IMR-90 (cell line): ENCODE measurements at regions not wholly inside any gene's neighbourhood (a gene's known extent, or its start where the extent isn't known, plus 50 kb on each side); places are given as distances from the start of the nearest gene placed in this dataset.

Experiments
- ATAC-seq: fragments of 200-7000 bp; cut with Tn5 transposase; 2 replicates; pipeline ENCODE4 v1.9.1; 2020; ENCODE audit warnings: low read depth, mild to moderate bottlenecking, moderate library complexity
- BruUV-seq: library from RNA; stranded (reverse); fragments of 400-500 nt; replicated peaks from 2 replicates; lab custom pipeline; 2021; lab: Mats Ljungman, UMichigan
- CTCF ChIA-PET: fragments of 300-600 bp; formaldehyde crosslinking; extraction: SDS; loops from one replicate; lab custom pipeline; 2021; ENCODE audit warnings: antibody characterized with exemption; lab: Yijun Ruan, JAX
- POLR2A ChIA-PET: fragments of 300-600 bp; sonication (Branson Sonifier 250); formaldehyde crosslinking; loops from one replicate; lab custom pipeline; 2022; ENCODE audit warnings: antibody characterized with exemption; ENCODE audit not compliant: unreplicated experiment; lab: Charles Lee
- DNase-seq: peaks from one replicate; pipeline ENCODE4 v3.0.0; 2013
- H2AFZ ChIP-seq: replicated peaks from 2 replicates; pipeline ENCODE3; 2013; ENCODE audit warnings: low read length, mild to moderate bottlenecking; ENCODE audit not compliant: poor library complexity
- H2AK5ac ChIP-seq: 2 replicates; pipeline ENCODE4 v1.6.1; 2013; ENCODE audit warnings: low read depth, low read length, inconsistent platforms
- H2AK9ac ChIP-seq: replicated peaks from 2 replicates; pipeline ENCODE3; 2013; ENCODE audit warnings: mild to moderate bottlenecking, low read depth, low read length, moderate library complexity; ENCODE audit not compliant: poor library complexity
- H2BK120ac ChIP-seq: 2 replicates; pipeline ENCODE4 v1.6.1; 2013; ENCODE audit warnings: low read depth, low read length, inconsistent platforms
- H2BK15ac ChIP-seq: 3 replicates; pipeline ENCODE4 v1.6.1; 2013; ENCODE audit warnings: low read depth, low read length, inconsistent platforms
- H2BK20ac ChIP-seq: 2 replicates; pipeline ENCODE4 v1.6.1; 2013; ENCODE audit warnings: low read depth, mild to moderate bottlenecking, inconsistent platforms, low read length, moderate library complexity
- H2BK5ac ChIP-seq: 2 replicates; pipeline ENCODE4 v1.6.1; 2013; ENCODE audit warnings: mild to moderate bottlenecking, low read depth, low read length, inconsistent platforms; ENCODE audit not compliant: poor library complexity, severe bottlenecking
- H3K14ac ChIP-seq: replicated peaks from 2 replicates; pipeline ENCODE4 v1.6.1; 2013; ENCODE audit warnings: low read depth, low read length, inconsistent platforms
- H3K18ac ChIP-seq: 2 replicates; pipeline ENCODE4 v1.6.1; 2013; ENCODE audit warnings: low read depth, low read length, control low read depth
- H3K23ac ChIP-seq: 2 replicates; pipeline ENCODE4 v1.6.1; 2013; ENCODE audit warnings: low read depth, low read length, inconsistent platforms
- H3K27ac ChIP-seq: 2 replicates; pipeline ENCODE4 v1.5.1; 2013; ENCODE audit warnings: mild to moderate bottlenecking, control low read depth, low read length; ENCODE audit not compliant: insufficient read depth
- H3K27me3 ChIP-seq: 2 replicates; pipeline ENCODE4 v1.6.1; 2013; ENCODE audit warnings: low read length; ENCODE audit not compliant: control insufficient read depth, insufficient read depth
- H3K36me3 ChIP-seq: 2 replicates; pipeline ENCODE4 v1.6.1; 2013; ENCODE audit warnings: low read length, mixed read lengths; ENCODE audit not compliant: control insufficient read depth, insufficient read depth
- H3K4ac ChIP-seq: 2 replicates; pipeline ENCODE4 v1.6.1; 2013; ENCODE audit warnings: low read depth, low read length, inconsistent platforms
- H3K4me1 ChIP-seq: 2 replicates; pipeline ENCODE4 v1.6.1; 2013; ENCODE audit warnings: low read length, mixed read lengths; ENCODE audit not compliant: control insufficient read depth, insufficient read depth
- H3K4me2 ChIP-seq: 2 replicates; pipeline ENCODE4 v1.6.1; 2013; ENCODE audit warnings: low read depth, mild to moderate bottlenecking, control low read depth, low read length, moderate library complexity
- H3K4me3 ChIP-seq: 2 replicates; pipeline ENCODE4 v1.5.1; 2013; ENCODE audit warnings: low read depth, mild to moderate bottlenecking, control low read depth, low read length, moderate library complexity; ENCODE audit not compliant: insufficient read depth
- H3K56ac ChIP-seq: 2 replicates; pipeline ENCODE4 v1.6.1; 2013; ENCODE audit warnings: low read length, inconsistent platforms; ENCODE audit not compliant: insufficient read depth; ENCODE audit errors: extremely low read depth
- H3K79me1 ChIP-seq, 2 experiments: 2 replicates each; pipeline ENCODE4 v1.6.1; 2013; ENCODE audit warnings: low read length in 2 of 2, inconsistent platforms in 1 of 2, low read depth in 1 of 2
- H3K9ac ChIP-seq: 2 replicates; pipeline ENCODE4 v1.6.1; 2013; ENCODE audit warnings: low read depth, low read length, control low read depth
- H3K9me1 ChIP-seq: 2 replicates; pipeline ENCODE4 v1.6.1; 2013; ENCODE audit warnings: low read length, inconsistent platforms; ENCODE audit not compliant: insufficient read depth
- H3K9me3 ChIP-seq: 2 replicates; pipeline ENCODE4 v1.6.1; 2013; ENCODE audit warnings: low read length; ENCODE audit not compliant: control insufficient read depth, insufficient read depth
- H4K20me1 ChIP-seq: 2 replicates; pipeline ENCODE4 v1.6.1; 2013; ENCODE audit warnings: low read length, inconsistent platforms; ENCODE audit not compliant: insufficient read depth
- H4K5ac ChIP-seq: 2 replicates; pipeline ENCODE4 v1.6.1; 2013; ENCODE audit warnings: mild to moderate bottlenecking, low read depth, low read length, control low read depth
- H4K8ac ChIP-seq, 2 experiments: 2 replicates each; pipeline ENCODE4 v1.6.1; 2013; ENCODE audit warnings: low read depth in 2 of 2, low read length in 2 of 2, control low read depth in 1 of 2, inconsistent platforms in 1 of 2
- H4K91ac ChIP-seq: 2 replicates; pipeline ENCODE4 v1.6.1; 2013; ENCODE audit warnings: low read depth, low read length, inconsistent platforms; ENCODE audit not compliant: insufficient read depth
- BHLHE40 ChIP-seq: fragments of 150-350 bp; IDR thresholded peaks from 2 replicates; pipeline ENCODE4 v1.6.1; 2016; ENCODE audit warnings: mild to moderate bottlenecking, low read depth, low read length
- CTCF ChIP-seq: conservative IDR thresholded peaks from 2 replicates; pipeline ENCODE4 v1.5.1; 2012; ENCODE audit warnings: mild to moderate bottlenecking, low read depth, low read length, improper control_type of control experiment
- ELK1 ChIP-seq: fragments of 150-350 bp; IDR thresholded peaks from 2 replicates; pipeline ENCODE4 v1.6.1; 2016; ENCODE audit warnings: low read depth, mild to moderate bottlenecking, low read length, moderate library complexity, borderline replicate concordance
- FOS ChIP-seq: fragments of 150-350 bp; IDR thresholded peaks from 2 replicates; pipeline ENCODE4 v1.6.1; 2016; ENCODE audit warnings: low read depth, low read length
- MAFK ChIP-seq: IDR thresholded peaks from 2 replicates; pipeline ENCODE4 v1.6.1; 2012; ENCODE audit warnings: low read depth, low read length, improper control_type of control experiment
- MAZ ChIP-seq: IDR thresholded peaks from 2 replicates; pipeline ENCODE4 v1.6.1; 2012; ENCODE audit warnings: low read depth, mild to moderate bottlenecking, low read length, improper control_type of control experiment, moderate library complexity, borderline replicate concordance
- NFE2L2 ChIP-seq: fragments of 150-350 bp; IDR thresholded peaks from 2 replicates; pipeline ENCODE4 v1.6.1; 2016; ENCODE audit warnings: low read depth, mild to moderate bottlenecking, low read length
- POLR2A ChIP-seq: IDR thresholded peaks from 2 replicates; pipeline ENCODE4 v1.6.1; 2012; ENCODE audit warnings: mild to moderate bottlenecking, low read depth, low read length
- RAD21 ChIP-seq: IDR thresholded peaks from 2 replicates; pipeline ENCODE4 v1.6.1; 2012; ENCODE audit warnings: low read length, improper control_type of control experiment
- RCOR1 ChIP-seq: IDR thresholded peaks from 2 replicates; pipeline ENCODE4 v1.6.1; 2012; ENCODE audit warnings: mild to moderate bottlenecking, low read length, improper control_type of control experiment; ENCODE audit not compliant: insufficient replicate concordance
- RFX5 ChIP-seq: IDR thresholded peaks from 2 replicates; pipeline ENCODE4 v1.8.0; 2012; ENCODE audit warnings: low read depth, mild to moderate bottlenecking, low read length, moderate library complexity
- WGBS, 2 experiments: methylation state at CpG; one replicate each; pipeline versions ENCODE4 v1.1.5 to v1.1.7; 2013; ENCODE audit warnings: missing lambda C conversion rate in 2 of 2; ENCODE audit not compliant: insufficient read length in 1 of 2; ENCODE audit errors: extremely low coverage in 2 of 2; 5-methylcytosine and 5-hydroxymethylcytosine counted together
- dilution Hi-C: fragments of 300-500 bp; cut with HindIII; formaldehyde crosslinking; loops from one replicate; pipeline ENCODE4 v1.14.3; 2018; ENCODE audit warnings: low sequenced_read_pairs; ENCODE audit not compliant: unreplicated experiment
- in situ Hi-C: fragments of 300-500 bp; cut with MboI; formaldehyde crosslinking; loops from 3 replicates; pipeline ENCODE4 v1.14.3; 2019; ENCODE audit warnings: low sequenced_read_pairs, inconsistent platforms, mixed read lengths
- intact Hi-C: fragments of 100-400 bp; cut with micrococcal nuclease; formaldehyde crosslinking; loops from 2 replicates; pipeline ENCODE4 v1.10.0; 2022

- BruUV-seq, result no TSS peak
- WGBS, 2 experiments, result 67% methylated on average over 9 of the region's 10 CpGs; no CpG with 5 or more reads in 1 of the 2 experiments
- dilution Hi-C loops, result no loop called here
- H3K9me3 ChIP-seq, result peaks cover 8% of the 10 kb centered on the region
- H2AK5ac ChIP-seq, result no peak overlapping the region
- H3K4me3 ChIP-seq, result no peak overlapping the region
- H2AFZ ChIP-seq, result no peak overlapping the region
- intact Hi-C loops, result no loop called here
- no peak overlapping the region for H2BK5ac ChIP-seq
- H3K9me1 ChIP-seq, result no peaks in the 10 kb centered on the region
- H2AK9ac ChIP-seq, result no peak overlapping the region
- no peak overlapping the region for H4K8ac ChIP-seq
- no peak overlapping the region for H3K56ac ChIP-seq
- H3K4me2 ChIP-seq, result no peak overlapping the region
- H3K18ac ChIP-seq, result no peak overlapping the region
- in situ Hi-C loops, result no loop called here
- no peaks in the 10 kb centered on the region for H4K20me1 ChIP-seq
- no peak for DNase-seq
- no peak overlapping the region for H4K91ac ChIP-seq
- H3K14ac ChIP-seq, result no peak overlapping the region
- H4K5ac ChIP-seq, result no peak overlapping the region
- H3K9ac ChIP-seq, result no peak overlapping the region
- H3K27me3 ChIP-seq, result no peaks in the 10 kb centered on the region
- H3K4me1 ChIP-seq, result no peaks in the 10 kb centered on the region
- H2BK15ac ChIP-seq, result no peak overlapping the region
- TF ChIP-seq MAZ (no peak), FOS (no peak), BHLHE40 (no peak), CTCF (no peak), MAFK (no peak), RCOR1 (no peak), RAD21 (no peak), NFE2L2 (no peak), RFX5 (no peak), ELK1 (no peak), POLR2A (no peak)
- ATAC-seq, result no peak
- no peak overlapping the region for H2BK120ac ChIP-seq
- ChIA-PET POLR2A (no interaction called here), CTCF (no interaction called here)
- H3K36me3 ChIP-seq, result no peaks in the 10 kb centered on the region
- H3K4ac ChIP-seq, result no peak overlapping the region
- no peak overlapping the region for H3K27ac ChIP-seq
- H3K79me1 ChIP-seq, result no peaks in the 10 kb centered on the region
- no peak overlapping the region for H2BK20ac ChIP-seq
- H3K23ac ChIP-seq, result no peak overlapping the region
These were observed 97.5 kb upstream of the MGMT start for GRCh38 chr10:129369566-129369965.
